Keratinocyte (primary cell): ENCODE measurements at regions not wholly inside any gene's neighbourhood (a gene's known extent, or its start where the extent isn't known, plus 50 kb on each side); places are given as distances from the start of the nearest gene placed in this dataset.
"Not testable (repeated sequence)": the region's sequence is repeated elsewhere in the genome, so short reads cannot be mapped to it uniquely, and the experiment has no call there.

ENCODE experiments used
- EZH2 ChIP-seq: IDR thresholded peaks from one replicate; pipeline ENCODE4 v1.6.1; 2012; ENCODE audit warnings: inconsistent platforms, mild to moderate bottlenecking, low read length, moderate library complexity
- TF ChIP-seq, protein P1 (sequence below), 3 experiments: IDR thresholded peaks in 1 of 3; conservative IDR thresholded peaks in 1 of 3; optimal IDR thresholded peaks in 1 of 3; 2 replicates in 2 of 3; 3 replicates in 1 of 3; pipeline versions ENCODE3 to v1.5.1; 2011; ENCODE audit warnings: low read length in 3 of 3, mild to moderate bottlenecking in 3 of 3, moderate library complexity in 2 of 3, control low read depth in 1 of 3, inconsistent platforms in 1 of 3; ENCODE audit not compliant: insufficient read depth in 2 of 3; ENCODE audit errors: extremely low read depth in 1 of 3

DNA sequence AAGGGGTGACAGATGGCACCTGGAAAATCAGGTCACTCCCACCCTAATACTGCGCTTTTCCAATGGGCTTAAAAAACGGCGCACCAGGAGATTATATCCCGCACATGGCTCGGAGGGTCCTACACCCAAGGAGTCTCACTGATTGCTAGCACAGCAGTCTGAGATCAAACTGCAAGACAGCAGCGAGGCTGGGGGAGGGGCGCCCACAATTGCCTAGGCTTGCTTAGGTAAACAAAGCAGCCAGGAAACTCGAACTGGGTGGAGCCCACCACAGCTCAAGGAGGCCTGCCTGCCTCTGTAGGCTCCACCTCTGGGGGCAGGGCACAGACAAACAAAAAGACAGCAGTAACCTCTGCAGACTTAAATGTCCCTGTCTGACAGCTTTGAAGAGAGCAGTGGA is 205.7 kb upstream of the HTR1E start:
- not testable (repeated sequence) for TF ChIP-seq EZH2
- TF ChIP-seq, protein P1, sequence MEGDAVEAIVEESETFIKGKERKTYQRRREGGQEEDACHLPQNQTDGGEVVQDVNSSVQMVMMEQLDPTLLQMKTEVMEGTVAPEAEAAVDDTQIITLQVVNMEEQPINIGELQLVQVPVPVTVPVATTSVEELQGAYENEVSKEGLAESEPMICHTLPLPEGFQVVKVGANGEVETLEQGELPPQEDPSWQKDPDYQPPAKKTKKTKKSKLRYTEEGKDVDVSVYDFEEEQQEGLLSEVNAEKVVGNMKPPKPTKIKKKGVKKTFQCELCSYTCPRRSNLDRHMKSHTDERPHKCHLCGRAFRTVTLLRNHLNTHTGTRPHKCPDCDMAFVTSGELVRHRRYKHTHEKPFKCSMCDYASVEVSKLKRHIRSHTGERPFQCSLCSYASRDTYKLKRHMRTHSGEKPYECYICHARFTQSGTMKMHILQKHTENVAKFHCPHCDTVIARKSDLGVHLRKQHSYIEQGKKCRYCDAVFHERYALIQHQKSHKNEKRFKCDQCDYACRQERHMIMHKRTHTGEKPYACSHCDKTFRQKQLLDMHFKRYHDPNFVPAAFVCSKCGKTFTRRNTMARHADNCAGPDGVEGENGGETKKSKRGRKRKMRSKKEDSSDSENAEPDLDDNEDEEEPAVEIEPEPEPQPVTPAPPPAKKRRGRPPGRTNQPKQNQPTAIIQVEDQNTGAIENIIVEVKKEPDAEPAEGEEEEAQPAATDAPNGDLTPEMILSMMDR (optimal IDR thresholded peaks at IDR 0.05 in 1 of 3, IDR thresholded peaks at IDR 0.05 in 1 of 3, conservative IDR thresholded peaks at IDR 0.05 in 1 of 3; ENCODE audit: extremely low read depth in 1 of 3, insufficient read depth in 2 of 3, low read length in 3 of 3), result not testable (repeated sequence)
